SK-N-SH treated with all-trans-retinoic acid at 6 μM for 48 hours (cell line): ENCODE measurements at regions not wholly inside any gene's neighbourhood (a gene's known extent, or its start where the extent isn't known, plus 50 kb on each side); places are given as distances from the start of the nearest gene placed in this dataset.

Experiments used
- CREB5 ChIP-seq: fragments of 250-450 bp; sonication (Bioruptor Pico); IDR thresholded peaks from 2 replicates; pipeline ENCODE4 v1.5.1; 2020; ENCODE audit warnings: low read depth, mild to moderate bottlenecking, moderate library complexity
- CSDC2 ChIP-seq: fragments of 250-450 bp; sonication (Bioruptor Pico); IDR thresholded peaks from 2 replicates; pipeline ENCODE4 v1.5.0; 2020; ENCODE audit warnings: mild to moderate bottlenecking, moderate library complexity
- RARB ChIP-seq: fragments of 250-450 bp; sonication (Bioruptor Pico); IDR thresholded peaks from 2 replicates; pipeline ENCODE4 v1.8.0; 2021; ENCODE audit warnings: mild to moderate bottlenecking, moderate library complexity
- TOX ChIP-seq: fragments of 250-450 bp; sonication (Bioruptor Pico); IDR thresholded peaks from 2 replicates; pipeline ENCODE4 v1.8.0; 2021; ENCODE audit warnings: mild to moderate bottlenecking, moderate library complexity, borderline replicate concordance
- ZC3H10 ChIP-seq: fragments of 250-450 bp; sonication (Bioruptor Pico); IDR thresholded peaks from 2 replicates; pipeline ENCODE4 v1.5.1; 2021; ENCODE audit warnings: mild to moderate bottlenecking, moderate library complexity
- TF ChIP-seq, protein P1 (sequence below): fragments of 250-450 bp; sonication (Bioruptor Pico); IDR thresholded peaks from 2 replicates; pipeline ENCODE4 v1.5.0; 2020; ENCODE audit warnings: mild to moderate bottlenecking, moderate library complexity

- TF ChIP-seq CREB5 (CRISPR knock-in tag) (no peak), RARB (CRISPR knock-in tag) (no peak), ZC3H10 (CRISPR knock-in tag) (no peak), CSDC2 (CRISPR knock-in tag) (no peak), TOX (CRISPR knock-in tag) (no peak)
- TF ChIP-seq, protein P1, sequence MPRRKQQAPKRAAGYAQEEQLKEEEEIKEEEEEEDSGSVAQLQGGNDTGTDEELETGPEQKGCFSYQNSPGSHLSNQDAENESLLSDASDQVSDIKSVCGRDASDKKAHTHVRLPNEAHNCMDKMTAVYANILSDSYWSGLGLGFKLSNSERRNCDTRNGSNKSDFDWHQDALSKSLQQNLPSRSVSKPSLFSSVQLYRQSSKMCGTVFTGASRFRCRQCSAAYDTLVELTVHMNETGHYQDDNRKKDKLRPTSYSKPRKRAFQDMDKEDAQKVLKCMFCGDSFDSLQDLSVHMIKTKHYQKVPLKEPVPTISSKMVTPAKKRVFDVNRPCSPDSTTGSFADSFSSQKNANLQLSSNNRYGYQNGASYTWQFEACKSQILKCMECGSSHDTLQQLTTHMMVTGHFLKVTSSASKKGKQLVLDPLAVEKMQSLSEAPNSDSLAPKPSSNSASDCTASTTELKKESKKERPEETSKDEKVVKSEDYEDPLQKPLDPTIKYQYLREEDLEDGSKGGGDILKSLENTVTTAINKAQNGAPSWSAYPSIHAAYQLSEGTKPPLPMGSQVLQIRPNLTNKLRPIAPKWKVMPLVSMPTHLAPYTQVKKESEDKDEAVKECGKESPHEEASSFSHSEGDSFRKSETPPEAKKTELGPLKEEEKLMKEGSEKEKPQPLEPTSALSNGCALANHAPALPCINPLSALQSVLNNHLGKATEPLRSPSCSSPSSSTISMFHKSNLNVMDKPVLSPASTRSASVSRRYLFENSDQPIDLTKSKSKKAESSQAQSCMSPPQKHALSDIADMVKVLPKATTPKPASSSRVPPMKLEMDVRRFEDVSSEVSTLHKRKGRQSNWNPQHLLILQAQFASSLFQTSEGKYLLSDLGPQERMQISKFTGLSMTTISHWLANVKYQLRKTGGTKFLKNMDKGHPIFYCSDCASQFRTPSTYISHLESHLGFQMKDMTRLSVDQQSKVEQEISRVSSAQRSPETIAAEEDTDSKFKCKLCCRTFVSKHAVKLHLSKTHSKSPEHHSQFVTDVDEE (CRISPR knock-in tag), result no peak
Observed at GRCh38 chr21:38590449-38591217, 92.4 kb upstream of the ERG start.
